RWPE1 (cell line): ENCODE measurements at regions not wholly inside any gene's neighbourhood (a gene's known extent, or its start where the extent isn't known, plus 50 kb on each side); places are given as distances from the start of the nearest gene placed in this dataset.
"Not testable (repeated sequence)": the region's sequence is repeated elsewhere in the genome, so short reads cannot be mapped to it uniquely, and the experiment has no call there.

ENCODE experiments used
- CTCF ChIA-PET: fragments of 350-600 bp; sonication (Branson Sonifier 250); formaldehyde crosslinking; extraction: SDS; loops from one replicate; lab custom pipeline; 2021; lab: Yijun Ruan, JAX
- POLR2A ChIA-PET: fragments of 400-600 bp; formaldehyde crosslinking; extraction: SDS; loops from one replicate; lab custom pipeline; 2020; ENCODE audit warnings: antibody characterized with exemption; ENCODE audit not compliant: low non-redundant PET; lab: Yijun Ruan, JAX
- DNase-seq: peaks from one replicate; pipeline ENCODE4 v3.0.0; 2012; ENCODE audit warnings: low spot score
- H3K27ac ChIP-seq: fragments of 450-650 bp; 2 replicates; pipeline ENCODE4 v1.5.1; 2017
- TF ChIP-seq, protein P1 (sequence below): fragments of 450-650 bp; conservative IDR thresholded peaks from 2 replicates; pipeline ENCODE4 v1.5.1; 2017; ENCODE audit warnings: low read depth, mild to moderate bottlenecking

DNA sequence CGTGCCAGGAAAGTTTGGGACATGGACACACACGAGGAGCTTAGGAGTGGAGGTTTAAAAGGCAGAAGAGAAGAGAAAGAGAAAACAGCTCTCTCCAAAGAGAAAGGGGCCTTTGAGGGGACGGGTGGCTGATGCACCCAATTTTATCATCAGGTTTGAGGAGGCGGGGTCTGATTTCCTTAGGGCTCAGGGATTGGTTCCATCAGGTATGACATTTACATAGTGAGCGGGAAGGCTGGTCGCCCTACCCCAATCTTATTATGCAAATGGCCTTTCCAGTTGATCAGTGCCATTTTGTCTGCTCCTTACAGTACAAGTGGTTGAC is 749.1 kb upstream of the TPTE start:
- TF ChIP-seq, protein P1, sequence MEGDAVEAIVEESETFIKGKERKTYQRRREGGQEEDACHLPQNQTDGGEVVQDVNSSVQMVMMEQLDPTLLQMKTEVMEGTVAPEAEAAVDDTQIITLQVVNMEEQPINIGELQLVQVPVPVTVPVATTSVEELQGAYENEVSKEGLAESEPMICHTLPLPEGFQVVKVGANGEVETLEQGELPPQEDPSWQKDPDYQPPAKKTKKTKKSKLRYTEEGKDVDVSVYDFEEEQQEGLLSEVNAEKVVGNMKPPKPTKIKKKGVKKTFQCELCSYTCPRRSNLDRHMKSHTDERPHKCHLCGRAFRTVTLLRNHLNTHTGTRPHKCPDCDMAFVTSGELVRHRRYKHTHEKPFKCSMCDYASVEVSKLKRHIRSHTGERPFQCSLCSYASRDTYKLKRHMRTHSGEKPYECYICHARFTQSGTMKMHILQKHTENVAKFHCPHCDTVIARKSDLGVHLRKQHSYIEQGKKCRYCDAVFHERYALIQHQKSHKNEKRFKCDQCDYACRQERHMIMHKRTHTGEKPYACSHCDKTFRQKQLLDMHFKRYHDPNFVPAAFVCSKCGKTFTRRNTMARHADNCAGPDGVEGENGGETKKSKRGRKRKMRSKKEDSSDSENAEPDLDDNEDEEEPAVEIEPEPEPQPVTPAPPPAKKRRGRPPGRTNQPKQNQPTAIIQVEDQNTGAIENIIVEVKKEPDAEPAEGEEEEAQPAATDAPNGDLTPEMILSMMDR, result no peak
- ChIA-PET CTCF (no interaction called here), POLR2A (no interaction called here)
- DNase-seq, result no peak
- H3K27ac ChIP-seq, result no peak overlapping the region

DNA sequence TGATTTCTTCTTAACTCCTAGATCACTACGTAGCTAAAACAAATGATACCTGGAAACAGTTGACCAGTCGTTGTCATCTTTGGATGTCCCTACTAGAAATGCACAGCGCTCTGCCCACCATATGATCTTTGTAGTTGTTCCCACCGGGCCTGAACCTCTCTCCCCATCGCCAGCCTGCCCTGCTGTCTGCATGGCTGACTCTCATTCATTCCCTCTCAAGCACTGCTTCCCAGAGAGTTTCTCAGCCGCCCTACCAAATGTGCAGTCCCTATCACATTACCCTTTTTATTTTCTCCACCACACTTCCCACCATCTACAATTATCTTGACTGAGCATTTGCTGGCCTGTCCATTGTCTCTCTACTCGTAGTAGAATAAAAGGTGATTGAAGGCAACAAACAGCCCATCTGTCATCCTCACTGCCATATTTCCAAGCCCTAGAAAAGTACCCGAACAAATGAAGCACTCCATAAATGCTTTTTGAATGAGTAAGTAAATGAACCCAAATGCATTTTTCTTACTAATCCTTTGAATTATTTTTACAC is 748.4 kb upstream of the TPTE start:
- H3K27ac ChIP-seq, CTCF ChIA-PET, DNase-seq, POLR2A ChIA-PET: not testable (repeated sequence)

DNA sequence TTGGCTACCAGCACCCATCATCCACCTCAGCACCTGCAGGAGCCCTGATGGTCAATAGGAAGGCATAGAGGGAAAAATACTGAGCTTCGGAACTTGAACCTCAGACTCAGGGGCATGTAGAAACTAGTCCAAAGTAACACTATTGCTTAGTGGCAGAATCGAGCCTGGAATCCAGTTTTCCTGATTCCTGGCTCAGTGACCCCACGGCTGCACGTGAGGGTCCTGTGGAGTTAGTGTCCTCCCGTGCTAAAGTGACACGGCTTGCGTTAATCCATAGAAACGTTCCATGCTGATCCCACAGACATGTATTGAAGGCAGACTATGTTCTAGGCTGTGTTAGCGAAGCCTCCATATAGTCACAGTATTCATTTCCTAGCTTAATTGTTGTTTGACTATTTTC is 747.0 kb upstream of the TPTE start:
- CTCF ChIA-PET, result no interaction called here
- H3K27ac ChIP-seq, result no peak overlapping the region
- POLR2A ChIA-PET, result no interaction called here
- DNase-seq, result no peak
- TF ChIP-seq, protein P1, result no peak

DNA sequence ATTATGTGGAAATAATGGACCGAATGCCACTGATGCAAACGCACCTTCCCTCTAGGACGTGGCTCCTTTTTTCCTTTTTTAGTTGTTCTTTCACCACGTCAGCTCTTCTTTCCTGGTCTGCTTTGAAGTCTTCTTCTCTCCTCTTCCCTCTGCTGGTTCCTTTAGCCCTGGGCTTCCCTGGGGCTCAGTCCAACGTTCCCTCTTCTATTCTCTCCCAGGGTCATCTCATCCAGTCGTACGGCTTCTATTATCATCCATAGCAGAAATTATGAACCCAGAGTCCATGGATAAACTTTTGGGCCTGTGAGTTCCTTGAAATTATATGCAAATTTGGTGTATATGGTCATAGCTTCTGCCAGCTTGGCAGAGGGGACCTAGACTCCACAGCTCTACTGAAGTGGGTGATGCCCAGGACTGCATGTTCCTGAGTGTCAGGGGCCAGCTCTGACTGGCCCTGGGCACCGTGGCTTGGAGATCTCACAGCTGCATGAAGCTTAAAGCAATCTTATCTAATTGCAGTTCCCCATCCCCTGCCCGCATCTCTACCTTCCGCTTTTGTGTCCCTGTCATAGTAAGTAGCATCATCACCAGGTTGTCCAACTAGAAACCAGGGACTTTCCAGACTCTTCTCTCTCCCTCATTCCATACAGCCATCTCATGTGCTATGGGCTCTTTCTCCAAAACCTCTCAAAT is 746.3 kb upstream of the TPTE start:
- DNase-seq, CTCF ChIA-PET, H3K27ac ChIP-seq, POLR2A ChIA-PET: not testable (repeated sequence)

DNA sequence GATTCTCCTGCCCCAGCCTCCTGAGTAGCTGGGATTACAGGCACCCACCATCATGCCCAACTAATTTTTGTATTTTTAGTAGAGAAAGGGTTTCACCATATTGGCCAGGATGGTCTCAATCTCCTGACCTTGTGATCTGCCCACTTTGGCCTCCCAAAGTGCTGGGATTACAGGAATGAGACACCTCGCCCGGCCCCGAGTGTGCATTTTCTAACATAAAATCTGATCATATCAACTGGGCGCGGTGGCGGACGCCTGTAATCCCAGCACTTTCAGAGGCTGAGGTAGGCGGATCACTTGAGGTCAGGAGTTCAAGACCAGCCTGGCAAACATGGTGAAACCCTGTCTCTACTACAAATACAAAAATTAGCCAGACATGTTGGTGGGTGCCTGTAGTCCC is 745.5 kb upstream of the TPTE start:
- POLR2A ChIA-PET, CTCF ChIA-PET: not testable (repeated sequence)

DNA sequence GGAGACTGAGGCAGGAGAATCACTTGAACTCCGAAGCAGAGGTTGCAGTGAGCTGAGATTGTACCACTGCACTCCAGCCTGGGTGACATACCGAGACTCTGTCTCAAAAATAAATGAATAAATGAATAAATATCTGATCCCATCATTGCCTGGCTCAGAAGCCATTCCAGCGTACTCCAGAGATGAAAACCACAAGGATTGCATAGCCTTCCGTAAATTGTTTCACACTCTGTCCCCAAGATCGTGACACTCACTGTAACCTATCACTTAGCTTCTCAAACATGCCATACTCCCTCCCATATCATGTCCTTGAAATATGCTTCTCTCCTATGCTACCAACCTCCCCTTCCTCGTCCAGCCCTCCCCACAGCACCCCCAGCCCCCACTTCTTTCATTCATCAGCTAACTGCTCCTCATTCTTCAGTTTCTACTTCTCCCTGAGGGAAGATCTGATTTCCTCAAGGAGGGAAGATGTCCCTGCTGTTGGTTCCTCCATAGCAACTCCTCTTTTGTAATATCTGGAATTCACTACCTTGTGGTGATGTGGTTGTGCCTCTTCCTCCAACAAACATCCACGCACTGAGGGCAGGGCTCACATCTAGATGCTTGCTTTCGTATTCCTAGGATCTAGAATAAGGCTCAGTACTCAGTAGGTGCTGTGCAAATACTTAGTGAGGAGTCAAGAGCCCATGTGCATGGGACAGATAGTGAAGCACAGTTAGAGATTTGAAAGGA is 744.9 kb upstream of the TPTE start:
- H3K27ac ChIP-seq, CTCF ChIA-PET, POLR2A ChIA-PET, DNase-seq: not testable (repeated sequence)

More for the DNA sequence above, 745.5 kb upstream of the TPTE start:
- not testable (repeated sequence) for H3K27ac ChIP-seq, DNase-seq

DNA sequence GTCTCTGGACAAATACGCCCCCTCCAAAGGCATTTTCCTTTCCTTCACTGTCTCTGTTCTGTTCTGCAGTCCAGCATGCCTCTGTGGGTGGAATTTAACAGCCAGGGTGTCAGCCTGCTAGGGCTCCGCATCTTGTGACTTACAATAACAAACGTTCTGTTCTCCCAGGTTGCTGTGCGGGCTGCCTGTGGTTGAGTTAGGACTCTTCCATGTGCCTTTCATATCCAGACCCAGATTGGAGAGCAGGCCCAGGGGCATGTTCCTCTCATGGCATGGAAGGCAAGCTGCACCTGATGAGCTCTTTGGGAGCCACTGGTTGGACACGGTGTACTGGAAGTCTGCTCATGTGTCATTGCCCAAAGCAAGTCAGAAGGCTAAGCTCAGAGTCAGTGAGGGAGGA is 742.8 kb upstream of the TPTE start:
- CTCF ChIA-PET, POLR2A ChIA-PET, DNase-seq, H3K27ac ChIP-seq: not testable (repeated sequence)

DNA sequence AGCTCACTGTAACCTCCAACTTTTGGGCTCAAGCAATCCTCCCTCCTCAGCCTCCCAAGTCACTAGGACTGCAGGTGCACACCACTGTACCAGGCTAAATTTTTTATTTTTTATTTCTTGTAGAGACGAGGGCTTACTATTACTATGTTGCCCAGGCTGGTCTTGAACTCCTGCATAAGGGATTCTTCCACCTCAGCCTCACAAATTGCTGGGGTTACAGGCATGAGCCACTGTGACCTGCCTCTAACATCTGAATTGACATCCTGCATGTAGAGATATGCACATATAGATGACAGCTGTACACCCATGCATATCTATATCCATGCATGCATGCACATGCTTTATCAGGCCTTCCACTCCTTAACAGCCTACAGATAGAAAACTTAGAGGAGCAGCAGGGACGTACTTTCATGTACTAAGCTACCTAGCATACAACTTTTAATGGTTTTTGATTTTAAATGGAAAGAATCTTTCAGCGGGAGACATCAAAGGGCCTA is 740.9 kb upstream of the TPTE start:
- no peak for DNase-seq
- CTCF ChIA-PET, result no interaction called here
- TF ChIP-seq, protein P1, result no peak
- no peak overlapping the region for H3K27ac ChIP-seq
- POLR2A ChIA-PET, result no interaction called here

DNA sequence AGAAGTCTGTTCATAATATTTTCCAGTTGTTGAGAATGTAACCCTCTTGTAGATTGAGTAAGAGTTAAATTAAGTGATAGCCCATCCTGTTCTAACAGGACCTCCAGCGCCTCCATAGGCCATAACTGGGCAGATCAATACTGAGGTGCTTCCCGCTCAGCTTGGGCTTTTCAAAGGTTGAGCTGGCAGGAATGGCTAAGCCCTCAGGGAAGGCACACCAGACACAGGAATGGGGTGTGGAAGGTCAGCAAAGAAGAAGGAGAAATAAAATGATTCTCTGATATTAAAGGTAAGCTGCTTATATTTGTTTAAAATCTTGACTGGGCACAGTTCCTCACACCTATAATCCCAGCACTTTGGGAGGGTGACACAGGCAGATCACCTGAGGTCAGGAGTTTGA is 737.8 kb upstream of the TPTE start:
- CTCF ChIA-PET, DNase-seq, POLR2A ChIA-PET, H3K27ac ChIP-seq: not testable (repeated sequence)

DNA sequence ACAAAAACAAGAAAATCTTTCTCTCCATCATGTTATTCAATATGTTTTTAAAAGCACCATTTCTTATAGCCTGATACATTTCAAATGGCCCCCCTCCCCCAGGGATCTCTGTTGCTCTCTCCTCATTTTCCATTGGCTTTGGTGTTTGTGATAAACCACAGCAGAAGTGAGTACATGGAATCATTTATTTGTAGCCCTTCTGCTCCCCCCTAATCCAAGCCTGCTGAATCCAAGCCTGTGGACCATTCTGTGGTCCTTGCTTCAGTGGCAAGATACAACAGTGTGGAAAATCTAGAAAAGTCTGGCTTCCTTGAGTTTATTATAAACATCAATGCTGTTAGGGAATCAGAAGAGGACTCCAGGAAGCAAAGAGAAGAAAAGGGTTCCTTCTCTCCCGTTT is 737.2 kb upstream of the TPTE start:
- H3K27ac ChIP-seq, CTCF ChIA-PET, DNase-seq, POLR2A ChIA-PET: not testable (repeated sequence)

DNA sequence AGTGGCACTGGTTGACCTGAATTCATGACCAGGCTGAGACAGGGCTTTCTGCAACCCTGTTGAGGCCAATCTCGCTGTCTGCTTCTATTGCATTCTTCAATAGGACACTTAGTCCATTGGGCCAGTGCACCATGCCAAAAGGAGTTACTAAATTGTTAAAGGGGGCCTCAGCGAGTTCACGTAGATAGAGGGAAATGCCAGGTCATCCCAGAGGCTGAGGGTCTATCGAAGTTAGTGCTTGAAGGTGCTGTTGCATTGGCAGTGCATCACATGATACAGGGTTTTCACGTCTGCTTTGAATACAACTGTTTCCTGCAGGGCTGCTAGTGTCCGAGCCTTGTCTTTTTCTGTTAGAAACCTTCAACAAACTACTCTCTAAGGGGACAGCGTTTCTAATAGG is 735.3 kb upstream of the TPTE start:
- DNase-seq, POLR2A ChIA-PET, H3K27ac ChIP-seq, CTCF ChIA-PET: not testable (repeated sequence)

DNA sequence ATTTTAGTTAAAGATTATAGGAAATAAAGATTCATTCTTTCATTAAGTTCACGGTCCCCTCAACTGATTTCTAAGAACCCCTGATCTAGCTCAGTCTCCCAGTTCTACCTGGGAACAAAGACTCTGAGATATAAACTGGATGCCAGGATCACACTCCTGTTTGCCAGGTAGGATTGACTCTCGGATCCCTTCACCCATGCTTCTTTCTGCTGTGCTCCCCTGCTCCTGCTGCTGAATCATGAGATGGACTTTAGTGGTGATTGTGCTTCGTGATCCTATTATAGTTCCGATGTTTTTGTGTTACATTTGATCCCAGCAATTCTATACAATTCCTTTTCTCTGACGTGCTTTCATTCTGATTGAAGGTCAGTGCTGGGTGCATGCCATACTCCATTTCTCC is 733.1 kb upstream of the TPTE start:
- CTCF ChIA-PET, POLR2A ChIA-PET, H3K27ac ChIP-seq, DNase-seq: not testable (repeated sequence)

DNA sequence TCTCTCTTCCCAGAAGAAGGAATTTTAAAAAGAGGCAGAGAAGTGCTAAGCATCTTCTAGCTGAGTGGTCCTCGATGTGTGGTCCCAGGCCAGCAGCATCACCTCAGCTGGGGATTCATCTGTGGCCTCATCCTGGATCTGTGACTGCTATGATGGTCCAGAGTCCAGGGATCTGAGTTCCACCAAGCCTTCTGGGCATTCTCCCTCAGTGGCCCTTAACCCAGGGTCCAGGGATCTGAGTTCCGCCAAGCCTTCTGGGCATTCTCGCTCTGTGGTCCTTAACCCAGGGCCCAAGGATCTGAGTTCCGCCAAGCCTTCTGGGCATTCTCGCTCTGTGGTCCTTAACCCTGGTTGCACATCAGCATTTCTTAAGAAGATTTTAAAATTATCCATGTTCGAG is 731.0 kb upstream of the TPTE start:
- H3K27ac ChIP-seq, POLR2A ChIA-PET, DNase-seq, CTCF ChIA-PET: not testable (repeated sequence)

DNA sequence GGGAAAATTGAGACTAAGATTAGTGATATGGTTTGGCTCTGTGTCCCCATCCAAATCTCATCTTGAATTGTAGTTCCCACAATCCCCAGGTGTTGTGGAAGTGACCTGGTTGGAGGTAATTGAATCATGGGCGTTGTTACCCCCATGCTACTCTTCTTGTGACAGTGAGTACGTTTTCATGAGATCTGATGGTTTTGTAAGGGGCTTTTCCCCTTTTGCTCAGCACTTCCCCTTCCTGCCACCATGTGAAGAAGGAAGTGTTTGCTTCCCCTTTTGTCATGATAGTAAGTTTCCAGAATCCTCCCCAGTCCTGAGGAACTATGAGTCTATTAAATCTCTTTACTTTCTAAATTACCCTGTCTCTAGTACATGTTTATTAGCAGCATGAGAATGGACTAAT is 729.9 kb upstream of the TPTE start:
- POLR2A ChIA-PET, DNase-seq, H3K27ac ChIP-seq, CTCF ChIA-PET: not testable (repeated sequence)
